OCI-LY7 (cell line): ENCODE measurements at regions not wholly inside any gene's neighbourhood (a gene's known extent, or its start where the extent isn't known, plus 50 kb on each side); places are given as distances from the start of the nearest gene placed in this dataset.

ENCODE experiments used
- BruUV-seq: library from RNA; stranded (reverse); fragments of 400-500 nt; replicated peaks from 2 replicates; lab custom pipeline; 2021; lab: Mats Ljungman, UMichigan
- CTCF ChIA-PET: fragments of 300-600 bp; sonication (Branson Sonifier 250); formaldehyde crosslinking; loops from one replicate; lab custom pipeline; 2022; ENCODE audit warnings: antibody characterized with exemption; ENCODE audit not compliant: unreplicated experiment; lab: Charles Lee
- POLR2A ChIA-PET: fragments of 300-600 bp; sonication (Branson Sonifier 250); formaldehyde crosslinking; loops from one replicate; lab custom pipeline; 2022; ENCODE audit warnings: antibody characterized with exemption; lab: Charles Lee
- DNase-seq: peaks from one replicate; pipeline ENCODE4 v3.0.0-alpha.2; 2015; ENCODE audit warnings: low spot score
- H2AFZ ChIP-seq: fragments of 200-600 bp; sonication (generic), shearing (Covaris generic); 2 replicates; pipeline ENCODE4 v1.6.1; 2014; ENCODE audit warnings: mild to moderate bottlenecking, antibody characterized with exemption, low read length, moderate library complexity
- H3K27ac ChIP-seq: fragments of 200-600 bp; sonication (generic); 2 replicates; pipeline ENCODE4 v1.5.1; 2014; ENCODE audit warnings: mixed run types, low read depth, mild to moderate bottlenecking, moderate library complexity, low read length, inconsistent platforms; ENCODE audit not compliant: poor library complexity, severe bottlenecking
- H3K36me3 ChIP-seq: fragments of 200-600 bp; sonication (generic); 2 replicates; pipeline ENCODE4 v1.6.1; 2014; ENCODE audit warnings: mild to moderate bottlenecking, antibody characterized with exemption, low read length, moderate library complexity, mixed read lengths; ENCODE audit not compliant: insufficient read depth
- H3K4me1 ChIP-seq: fragments of 200-600 bp; sonication (generic); 2 replicates; pipeline ENCODE4 v1.5.1; 2014; ENCODE audit warnings: mild to moderate bottlenecking, low read length; ENCODE audit not compliant: insufficient read depth, poor library complexity, severe bottlenecking
- H3K4me2 ChIP-seq: fragments of 200-600 bp; sonication (generic); 2 replicates; pipeline ENCODE4 v1.6.1; 2014; ENCODE audit warnings: mild to moderate bottlenecking, low read length
- H3K4me3 ChIP-seq: fragments of 200-600 bp; sonication (generic); 2 replicates; pipeline ENCODE4 v1.5.1; 2014; ENCODE audit warnings: mild to moderate bottlenecking, low read depth, low read length; ENCODE audit not compliant: poor library complexity, severe bottlenecking
- H3K79me2 ChIP-seq: fragments of 200-600 bp; sonication (generic); 2 replicates; pipeline ENCODE4 v1.6.1; 2016; ENCODE audit warnings: low read depth, mild to moderate bottlenecking, low read length, moderate library complexity, mixed read lengths; ENCODE audit not compliant: insufficient read depth
- H3K9me2 ChIP-seq: fragments of 200-600 bp; sonication (generic); 2 replicates; pipeline ENCODE4 v1.6.1; 2016; ENCODE audit warnings: mild to moderate bottlenecking, low read length, mixed read lengths; ENCODE audit not compliant: insufficient read depth
- H3K9me3 ChIP-seq: fragments of 200-600 bp; sonication (generic); 2 replicates; pipeline ENCODE4 v1.6.1; 2014; ENCODE audit warnings: mild to moderate bottlenecking, mixed run types, low read length, mixed read lengths
- H4K20me1 ChIP-seq: fragments of 200-600 bp; sonication (generic); 2 replicates; pipeline ENCODE4 v1.6.1; 2014; ENCODE audit warnings: mild to moderate bottlenecking, antibody characterized with exemption, low read length, moderate library complexity, mixed read lengths; ENCODE audit not compliant: insufficient read depth
- EZH2phosphoT487 ChIP-seq: fragments of 200-600 bp; sonication (generic); IDR thresholded peaks from 2 replicates; pipeline ENCODE4 v1.6.1; 2018; ENCODE audit warnings: low read depth, borderline replicate concordance, mild to moderate bottlenecking, mixed run types, antibody characterized with exemption, low read length, moderate library complexity, mixed read lengths
- intact Hi-C: fragments of 100-400 bp; cut with micrococcal nuclease; formaldehyde crosslinking; loops from one replicate; pipeline ENCODE4 v1.10.0; 2022; ENCODE audit not compliant: unreplicated experiment
- TF ChIP-seq, protein P1 (sequence below): fragments of 200-600 bp; sonication (generic); conservative IDR thresholded peaks from 2 replicates; pipeline ENCODE4 v1.5.1; 2014; ENCODE audit warnings: mild to moderate bottlenecking, antibody characterized with exemption, low read length, moderate library complexity, mixed read lengths

DNA sequence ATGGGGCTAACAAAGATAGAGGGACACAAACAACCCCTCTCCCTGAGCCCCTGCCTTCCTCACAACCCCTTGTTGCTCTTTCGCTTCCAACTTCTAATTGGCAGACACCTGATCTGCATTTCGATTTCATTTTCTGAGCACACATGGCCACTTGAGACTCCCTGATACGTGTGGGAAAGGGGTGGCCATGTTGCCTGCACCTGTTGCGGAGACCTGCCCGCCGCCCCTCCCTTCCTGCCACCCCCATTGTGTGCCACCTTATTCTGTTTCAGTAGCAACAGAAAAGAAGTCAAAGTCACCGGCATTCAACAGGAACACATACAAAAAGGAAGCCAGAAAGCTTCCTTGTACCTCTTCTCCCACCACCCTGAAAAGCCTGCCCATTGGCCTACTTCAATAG lies 254.7 kb upstream of the SOX9 start:
- no peak overlapping the region for H2AFZ ChIP-seq
- no peaks in the 10 kb centered on the region for H3K4me1 ChIP-seq
- no TSS peak for BruUV-seq
- H3K36me3 ChIP-seq: no peaks in the 10 kb centered on the region
- intact Hi-C loops: no loop called here
- no peak for DNase-seq
- H3K9me2 ChIP-seq: no peaks in the 10 kb centered on the region
- ChIA-PET CTCF (no interaction called here), POLR2A (no interaction called here)
- no peaks in the 10 kb centered on the region for H4K20me1 ChIP-seq
- no peak overlapping the region for H3K27ac ChIP-seq
- H3K79me2 ChIP-seq: no peaks in the 10 kb centered on the region
- TF ChIP-seq, protein P1, sequence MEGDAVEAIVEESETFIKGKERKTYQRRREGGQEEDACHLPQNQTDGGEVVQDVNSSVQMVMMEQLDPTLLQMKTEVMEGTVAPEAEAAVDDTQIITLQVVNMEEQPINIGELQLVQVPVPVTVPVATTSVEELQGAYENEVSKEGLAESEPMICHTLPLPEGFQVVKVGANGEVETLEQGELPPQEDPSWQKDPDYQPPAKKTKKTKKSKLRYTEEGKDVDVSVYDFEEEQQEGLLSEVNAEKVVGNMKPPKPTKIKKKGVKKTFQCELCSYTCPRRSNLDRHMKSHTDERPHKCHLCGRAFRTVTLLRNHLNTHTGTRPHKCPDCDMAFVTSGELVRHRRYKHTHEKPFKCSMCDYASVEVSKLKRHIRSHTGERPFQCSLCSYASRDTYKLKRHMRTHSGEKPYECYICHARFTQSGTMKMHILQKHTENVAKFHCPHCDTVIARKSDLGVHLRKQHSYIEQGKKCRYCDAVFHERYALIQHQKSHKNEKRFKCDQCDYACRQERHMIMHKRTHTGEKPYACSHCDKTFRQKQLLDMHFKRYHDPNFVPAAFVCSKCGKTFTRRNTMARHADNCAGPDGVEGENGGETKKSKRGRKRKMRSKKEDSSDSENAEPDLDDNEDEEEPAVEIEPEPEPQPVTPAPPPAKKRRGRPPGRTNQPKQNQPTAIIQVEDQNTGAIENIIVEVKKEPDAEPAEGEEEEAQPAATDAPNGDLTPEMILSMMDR: no peak
- no peak for TF ChIP-seq EZH2phosphoT487
- H3K4me3 ChIP-seq: no peak overlapping the region
- H3K4me2 ChIP-seq: no peak overlapping the region
- H3K9me3 ChIP-seq: no peaks in the 10 kb centered on the region

DNA sequence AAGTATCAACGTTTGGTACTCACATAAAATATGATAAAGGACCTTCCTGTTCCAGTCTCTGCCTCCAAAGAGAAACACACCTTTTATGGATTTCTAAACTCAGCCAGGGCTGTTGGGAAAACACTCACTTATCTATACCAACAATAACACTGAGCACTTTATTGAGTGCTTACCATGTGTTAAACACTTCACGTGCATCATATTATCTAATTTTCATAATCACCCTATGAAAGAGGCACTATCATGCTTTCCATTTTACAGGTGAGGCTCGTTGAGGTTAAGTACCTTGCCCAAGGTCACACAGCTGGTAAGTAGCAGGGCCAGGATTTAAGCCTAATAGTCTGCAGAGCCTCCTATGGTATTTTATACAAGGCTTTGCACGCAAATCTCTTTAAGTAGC lies 251.5 kb upstream of the SOX9 start:
- H3K9me2 ChIP-seq: no peaks in the 10 kb centered on the region
- DNase-seq: no peak
- POLR2A ChIA-PET: no interaction called here
- CTCF ChIA-PET: no interaction called here
- intact Hi-C loops: no loop called here
- no TSS peak for BruUV-seq
- H2AFZ ChIP-seq: no peak overlapping the region
- no peaks in the 10 kb centered on the region for H3K9me3 ChIP-seq
- H3K36me3 ChIP-seq: no peaks in the 10 kb centered on the region
- no peaks in the 10 kb centered on the region for H4K20me1 ChIP-seq
- no peaks in the 10 kb centered on the region for H3K79me2 ChIP-seq
- no peak overlapping the region for H3K4me2 ChIP-seq
- no peak overlapping the region for H3K27ac ChIP-seq
- no peak overlapping the region for H3K4me3 ChIP-seq
- TF ChIP-seq, protein P1: no peak
- TF ChIP-seq EZH2phosphoT487: no peak
- H3K4me1 ChIP-seq: no peaks in the 10 kb centered on the region

DNA sequence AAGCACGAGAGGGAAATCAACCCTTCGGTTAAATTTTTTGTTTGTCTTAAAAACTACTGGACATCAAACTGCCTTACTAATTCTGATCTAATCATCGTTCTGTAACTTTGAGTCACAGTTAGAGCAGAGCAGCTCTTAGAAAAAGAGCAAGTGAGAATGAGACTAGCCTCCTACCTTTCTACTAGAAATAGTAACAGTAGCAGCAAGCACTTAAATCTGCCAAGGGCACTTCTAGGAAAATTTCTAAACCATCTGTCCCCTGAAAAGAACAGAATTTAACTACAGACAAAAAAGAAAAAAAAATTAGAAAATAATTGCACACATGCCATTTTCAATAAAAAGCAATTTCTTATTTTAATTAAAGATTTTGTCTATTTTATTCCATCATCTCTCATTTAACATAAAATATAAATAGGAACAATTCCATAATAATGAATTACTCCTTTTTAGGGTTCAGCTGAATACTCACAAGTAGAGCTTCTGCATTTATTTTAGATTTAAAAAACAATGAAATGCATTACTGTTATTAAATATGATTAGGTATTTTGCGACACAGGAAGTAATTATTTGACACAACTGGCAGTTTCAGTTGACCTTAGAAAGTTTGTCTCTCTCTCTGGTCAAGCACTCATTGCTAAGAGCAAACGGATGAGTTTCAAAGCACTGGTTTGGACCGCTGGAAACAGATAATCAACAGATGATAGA lies 250.8 kb upstream of the SOX9 start:
- H3K9me2 ChIP-seq: no peaks in the 10 kb centered on the region
- H3K36me3 ChIP-seq: no peaks in the 10 kb centered on the region
- no peak overlapping the region for H3K4me2 ChIP-seq
- no peaks in the 10 kb centered on the region for H3K9me3 ChIP-seq
- DNase-seq: no peak
- H2AFZ ChIP-seq: no peak overlapping the region
- H3K4me1 ChIP-seq: no peaks in the 10 kb centered on the region
- POLR2A ChIA-PET: no interaction called here
- H4K20me1 ChIP-seq: no peaks in the 10 kb centered on the region
- H3K4me3 ChIP-seq: no peak overlapping the region
- intact Hi-C loops: no loop called here
- CTCF ChIA-PET: no interaction called here
- H3K27ac ChIP-seq: no peak overlapping the region
- BruUV-seq: no TSS peak
- H3K79me2 ChIP-seq: no peaks in the 10 kb centered on the region
- TF ChIP-seq, protein P1: no peak
- no peak for TF ChIP-seq EZH2phosphoT487
